ENCODE measurements at regions not wholly inside any gene's neighbourhood (a gene's known extent, or its start where the extent isn't known, plus 50 kb on each side); places are given as distances from the start of the nearest gene placed in this dataset.

DNA sequence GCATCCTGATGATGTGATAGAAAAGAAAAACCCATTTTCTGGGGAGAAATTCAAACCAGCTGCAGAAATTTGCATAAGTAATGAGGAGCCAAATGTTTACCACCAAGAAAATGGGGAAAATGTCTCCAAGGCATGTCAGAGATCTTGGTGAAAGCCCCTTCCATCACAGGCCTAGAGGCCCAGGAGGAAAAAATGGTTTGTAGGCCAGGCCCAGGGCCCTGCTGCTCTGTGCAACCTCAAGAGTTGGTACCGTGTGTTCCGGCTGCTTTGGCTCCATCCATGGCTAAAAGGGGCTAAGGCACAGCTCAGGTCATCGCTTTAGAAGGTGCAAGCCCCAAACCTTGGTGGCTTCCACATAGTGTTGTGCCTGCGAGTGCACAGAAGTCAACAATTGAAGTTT is 543.1 kb downstream of the ZNF608 start:
- H3K27ac Mint-ChIP-seq = no peak overlapping the region
- no peaks in the 10 kb centered on the region for H4K20me1 ChIP-seq (ENCODE audit: control insufficient read depth, insufficient read depth, low read length, poor library complexity, severe bottlenecking)
- no peaks in the 10 kb centered on the region for H3K27me3 Mint-ChIP-seq
- ChIA-PET CTCF (no interaction called here), POLR2A (no interaction called here)
- H3K9me3 Mint-ChIP-seq (ENCODE audit: insufficient read depth) = peaks cover 5% of the 10 kb centered on the region
- DNase-seq = no peak
- H3K4me3 ChIP-seq (ENCODE audit: control extremely low read depth in 1 of 5, extremely low read depth in 1 of 5, insufficient read depth in 1 of 5, low read depth in 2 of 5, low read length in 4 of 5) = no peak overlapping the region
- H3K36me3 ChIP-seq (replicated peaks in 1 of 2; ENCODE audit: control extremely low read depth in 1 of 2, control insufficient read depth in 1 of 2, extremely low read depth in 1 of 2, insufficient read depth in 2 of 2, low read length in 1 of 2) = no peaks in the 10 kb centered on the region
- WGBS (ENCODE audit: insufficient coverage) = 98% methylated on average over 4 of the region's 4 CpGs
- H3K9ac ChIP-seq (ENCODE audit: low read length) = no peak overlapping the region
- intact Hi-C loops (cut with micrococcal nuclease) = no loop called here
- H3K4me1 Mint-ChIP-seq = no peaks in the 10 kb centered on the region
- H3K79me2 ChIP-seq (ENCODE audit: control insufficient read depth, insufficient read depth, low read length) = no peaks in the 10 kb centered on the region
- H3K4me3 Mint-ChIP-seq = no peak overlapping the region
- no peak overlapping the region for H3K4me2 ChIP-seq (replicated peaks; ENCODE audit: low read depth, low read length, poor library complexity, severe bottlenecking)
- peaks cover 2 to 14% (median 14%) of the 10 kb centered on the region in 3 donors for H3K9me3 ChIP-seq (ENCODE audit: control extremely low read depth in 1 of 3, control insufficient read depth in 2 of 3, insufficient read depth in 1 of 3, low read length in 2 of 3)
- no peak for ATAC-seq (ENCODE audit: low read depth)
- H3K27me3 ChIP-seq (replicated peaks in 1 of 4; ENCODE audit: control extremely low read depth in 1 of 4, control insufficient read depth in 3 of 4, insufficient read depth in 4 of 4, low read length in 3 of 4) = no peaks in the 10 kb centered on the region
- H3K27ac ChIP-seq (ENCODE audit: low read length in 2 of 2) = no peak overlapping the region
- no peak overlapping the region for H2AFZ ChIP-seq (ENCODE audit: insufficient read depth, low read depth, low read length, poor library complexity, severe bottlenecking)
- TF ChIP-seq EZH2 (IDR thresholded peaks at IDR 0.05; ENCODE audit: borderline replicate concordance, insufficient read depth, low read depth, low read length, poor library complexity, severe bottlenecking) = no peak
- TF ChIP-seq, protein P1, sequence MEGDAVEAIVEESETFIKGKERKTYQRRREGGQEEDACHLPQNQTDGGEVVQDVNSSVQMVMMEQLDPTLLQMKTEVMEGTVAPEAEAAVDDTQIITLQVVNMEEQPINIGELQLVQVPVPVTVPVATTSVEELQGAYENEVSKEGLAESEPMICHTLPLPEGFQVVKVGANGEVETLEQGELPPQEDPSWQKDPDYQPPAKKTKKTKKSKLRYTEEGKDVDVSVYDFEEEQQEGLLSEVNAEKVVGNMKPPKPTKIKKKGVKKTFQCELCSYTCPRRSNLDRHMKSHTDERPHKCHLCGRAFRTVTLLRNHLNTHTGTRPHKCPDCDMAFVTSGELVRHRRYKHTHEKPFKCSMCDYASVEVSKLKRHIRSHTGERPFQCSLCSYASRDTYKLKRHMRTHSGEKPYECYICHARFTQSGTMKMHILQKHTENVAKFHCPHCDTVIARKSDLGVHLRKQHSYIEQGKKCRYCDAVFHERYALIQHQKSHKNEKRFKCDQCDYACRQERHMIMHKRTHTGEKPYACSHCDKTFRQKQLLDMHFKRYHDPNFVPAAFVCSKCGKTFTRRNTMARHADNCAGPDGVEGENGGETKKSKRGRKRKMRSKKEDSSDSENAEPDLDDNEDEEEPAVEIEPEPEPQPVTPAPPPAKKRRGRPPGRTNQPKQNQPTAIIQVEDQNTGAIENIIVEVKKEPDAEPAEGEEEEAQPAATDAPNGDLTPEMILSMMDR (IDR thresholded peaks at IDR 0.05) = no peak
- no peaks in the 10 kb centered on the region for H3K4me1 ChIP-seq (ENCODE audit: control insufficient read depth in 2 of 2, insufficient read depth in 2 of 2, low read length in 2 of 2)

DNA sequence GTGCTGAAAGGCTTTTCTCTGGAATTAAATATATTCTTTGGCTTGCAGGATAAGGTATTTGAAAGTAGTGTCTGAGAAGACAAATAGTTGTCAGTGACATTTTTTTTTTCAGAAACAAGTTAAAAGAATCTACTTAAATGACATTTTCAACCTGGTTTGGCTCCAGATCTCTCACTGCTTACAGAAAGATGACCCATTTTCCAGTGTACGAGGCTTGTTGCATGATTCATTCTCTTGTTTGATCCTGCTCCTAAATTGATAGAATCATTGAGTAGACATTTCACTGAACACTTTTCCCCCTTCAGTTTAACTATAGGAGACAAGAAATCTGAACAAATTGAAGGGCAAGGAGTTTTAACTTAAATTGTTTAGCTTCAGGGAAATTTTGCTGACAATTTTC is 546.1 kb downstream of the ZNF608 start:
- DNase-seq (no peak), ATAC-seq (ENCODE audit: low read depth) (no peak)
- TF ChIP-seq, protein P1 (IDR thresholded peaks at IDR 0.05) = no peak
- no peak for TF ChIP-seq EZH2 (IDR thresholded peaks at IDR 0.05; ENCODE audit: borderline replicate concordance, insufficient read depth, low read depth, low read length, poor library complexity, severe bottlenecking)
- no peak overlapping the region for H3K4me3 Mint-ChIP-seq
- ChIA-PET CTCF (no interaction called here), POLR2A (no interaction called here)
- Histone ChIP-seq H3K36me3 (replicated peaks in 1 of 2; ENCODE audit: control extremely low read depth in 1 of 2, control insufficient read depth in 1 of 2, extremely low read depth in 1 of 2, insufficient read depth in 2 of 2, low read length in 1 of 2) (no peaks in the 10 kb centered on the region), H3K9me3 (ENCODE audit: control extremely low read depth in 1 of 3, control insufficient read depth in 2 of 3, insufficient read depth in 1 of 3, low read length in 2 of 3) (peaks cover 2 to 14% (median 14%) of the 10 kb centered on the region in 3 donors), H2AFZ (ENCODE audit: insufficient read depth, low read depth, low read length, poor library complexity, severe bottlenecking) (no peak overlapping the region), H3K4me3 (ENCODE audit: control extremely low read depth in 1 of 5, extremely low read depth in 1 of 5, insufficient read depth in 1 of 5, low read depth in 2 of 5, low read length in 4 of 5) (no peak overlapping the region), H4K20me1 (ENCODE audit: control insufficient read depth, insufficient read depth, low read length, poor library complexity, severe bottlenecking) (no peaks in the 10 kb centered on the region), H3K9ac (ENCODE audit: low read length) (no peak overlapping the region), H3K4me2 (replicated peaks; ENCODE audit: low read depth, low read length, poor library complexity, severe bottlenecking) (no peak overlapping the region), H3K4me1 (ENCODE audit: control insufficient read depth in 2 of 2, insufficient read depth in 2 of 2, low read length in 2 of 2) (no peaks in the 10 kb centered on the region), H3K79me2 (ENCODE audit: control insufficient read depth, insufficient read depth, low read length) (no peaks in the 10 kb centered on the region), H3K27ac (ENCODE audit: low read length in 2 of 2) (no peak overlapping the region), H3K27me3 (replicated peaks in 1 of 4; ENCODE audit: control extremely low read depth in 1 of 4, control insufficient read depth in 3 of 4, insufficient read depth in 4 of 4, low read length in 3 of 4) (no peaks in the 10 kb centered on the region)
- H3K4me1 Mint-ChIP-seq = no peaks in the 10 kb centered on the region
- no peaks in the 10 kb centered on the region for H3K27me3 Mint-ChIP-seq
- intact Hi-C loops (cut with micrococcal nuclease) = no loop called here
- H3K27ac Mint-ChIP-seq = no peak overlapping the region
- H3K9me3 Mint-ChIP-seq (ENCODE audit: insufficient read depth) = peaks cover 5% of the 10 kb centered on the region
- WGBS (ENCODE audit: insufficient coverage) = no CpG with 5 or more reads among the region's 1 CpG
